Testis (tissue), 2 donors: ENCODE measurements at regions not wholly inside any gene's neighbourhood (a gene's known extent, or its start where the extent isn't known, plus 50 kb on each side); places are given as distances from the start of the nearest gene placed in this dataset.

ENCODE experiments used
- CTCF ChIP-seq, 3 experiments: fragments of 450-650 bp in 2 of 3; fragments of 200-600 bp in 1 of 3; sonication (generic) in 1 of 3; IDR thresholded peaks; one replicate each; pipeline ENCODE4 v1.5.1; 2016 to 2019; ENCODE audit warnings: antibody characterized with exemption in 3 of 3, mild to moderate bottlenecking in 2 of 3, moderate library complexity in 1 of 3
- POLR2A ChIP-seq: fragments of 450-650 bp; IDR thresholded peaks from one replicate; pipeline ENCODE4 v1.6.1; 2017; ENCODE audit warnings: antibody characterized with exemption, mild to moderate bottlenecking, moderate library complexity

- TF ChIP-seq CTCF (IDR thresholded peaks at IDR 0.05) (no peak), POLR2A (no peak)
Measured at GRCh38 chr7:24448038-24448437, 125.2 kb upstream of the PALS2 start.
